SK-N-MC (cell line): ENCODE measurements at regions not wholly inside any gene's neighbourhood (a gene's known extent, or its start where the extent isn't known, plus 50 kb on each side); places are given as distances from the start of the nearest gene placed in this dataset.

Source experiments
- DNase-seq: peaks from one replicate; pipeline ENCODE4 v3.0.0-alpha.2; 2011; ENCODE audit warnings: low read depth, low spot score
- H3K27ac ChIP-seq: fragments of 200-600 bp; sonication (generic); 2 replicates; pipeline ENCODE4 v1.5.1; 2016; ENCODE audit warnings: mixed run types
- H3K36me3 ChIP-seq: fragments of 200-600 bp; sonication (generic); 2 replicates; pipeline ENCODE4 v1.6.1; 2017; ENCODE audit warnings: antibody characterized with exemption, low read length, mixed read lengths; ENCODE audit not compliant: insufficient read depth
- H3K4me3 ChIP-seq: fragments of 200-600 bp; sonication (generic); 2 replicates; pipeline ENCODE4 v1.5.1; 2016
- H3K9ac ChIP-seq: fragments of 200-600 bp; sonication (generic); 2 replicates; pipeline ENCODE4 v1.8.0; 2017; ENCODE audit warnings: mixed run types, mixed read lengths; ENCODE audit not compliant: insufficient read length
- H3K9me3 ChIP-seq: fragments of 200-600 bp; sonication (generic); 2 replicates; pipeline ENCODE4 v1.6.1; 2017; ENCODE audit warnings: low read depth, mild to moderate bottlenecking, antibody characterized with exemption, low read length, moderate library complexity, mixed read lengths
- EZH2 ChIP-seq: fragments of 200-600 bp; sonication (generic); IDR thresholded peaks from one replicate; pipeline ENCODE4 v1.6.1; 2017; ENCODE audit warnings: antibody characterized with exemption
- FOXP2 ChIP-seq: optimal IDR thresholded peaks from 2 replicates; pipeline ENCODE3; 2011; ENCODE audit warnings: mild to moderate bottlenecking, moderate library complexity; ENCODE audit not compliant: insufficient read depth; ENCODE audit errors: extremely low read length, control extremely low read depth
- POLR2AphosphoS5 ChIP-seq: IDR thresholded peaks from 2 replicates; pipeline ENCODE4 v1.6.1; 2012; ENCODE audit warnings: mild to moderate bottlenecking, low read depth, low read length, borderline replicate concordance

GRCh38 chr3:105170423-105170822 is 196.3 kb upstream of the ALCAM start:
- Histone ChIP-seq H3K9ac (no peak overlapping the region), H3K27ac (no peak overlapping the region), H3K9me3 (no peaks in the 10 kb centered on the region), H3K36me3 (no peaks in the 10 kb centered on the region), H3K4me3 (no peak overlapping the region)
- TF ChIP-seq FOXP2 (no peak), EZH2 (no peak), POLR2AphosphoS5 (no peak)
- DNase-seq, result no peak

GRCh38 chr3:105174017-105174615 is 192.6 kb upstream of the ALCAM start:
- H3K27ac ChIP-seq, result no peak overlapping the region
- no peak for DNase-seq
- no peaks in the 10 kb centered on the region for H3K36me3 ChIP-seq
- no peak for TF ChIP-seq EZH2
- TF ChIP-seq POLR2AphosphoS5, result no peak
- TF ChIP-seq FOXP2, result no peak
- no peaks in the 10 kb centered on the region for H3K9me3 ChIP-seq
- H3K9ac ChIP-seq, result no peak overlapping the region
- H3K4me3 ChIP-seq, result no peak overlapping the region

- no peak overlapping the region for H3K9ac ChIP-seq
- no peaks in the 10 kb centered on the region for H3K36me3 ChIP-seq
- H3K4me3 ChIP-seq, result no peak overlapping the region
- TF ChIP-seq FOXP2 (no peak), EZH2 (no peak), POLR2AphosphoS5 (no peak)
- H3K27ac ChIP-seq, result no peak overlapping the region
- H3K9me3 ChIP-seq, result no peaks in the 10 kb centered on the region
- no peak for DNase-seq
Measured at GRCh38 chr3:105177576-105177975, 189.1 kb upstream of the ALCAM start.

- DNase-seq, result no peak
- no peaks in the 10 kb centered on the region for H3K36me3 ChIP-seq
- no peak for TF ChIP-seq EZH2
- TF ChIP-seq POLR2AphosphoS5, result no peak
- TF ChIP-seq FOXP2, result no peak
- no peak overlapping the region for H3K9ac ChIP-seq
- H3K27ac ChIP-seq, result no peak overlapping the region
- no peaks in the 10 kb centered on the region for H3K9me3 ChIP-seq
- no peak overlapping the region for H3K4me3 ChIP-seq
Measured at GRCh38 chr3:105187344-105187743, 179.4 kb upstream of the ALCAM start.

GRCh38 chr3:105195260-105195659 is 171.4 kb upstream of the ALCAM start:
- Histone ChIP-seq H3K9ac (no peak overlapping the region), H3K9me3 (no peaks in the 10 kb centered on the region), H3K27ac (no peak overlapping the region), H3K4me3 (no peak overlapping the region), H3K36me3 (no peaks in the 10 kb centered on the region)
- DNase-seq, result no peak
- no peak for TF ChIP-seq POLR2AphosphoS5
- no peak for TF ChIP-seq EZH2
- no peak for TF ChIP-seq FOXP2

- Histone ChIP-seq H3K27ac (no peak overlapping the region), H3K36me3 (no peaks in the 10 kb centered on the region), H3K9me3 (no peaks in the 10 kb centered on the region), H3K9ac (no peak overlapping the region), H3K4me3 (no peak overlapping the region)
- TF ChIP-seq POLR2AphosphoS5 (no peak), EZH2 (no peak), FOXP2 (no peak)
- no peak for DNase-seq
Measured at GRCh38 chr3:105197863-105198262, 168.8 kb upstream of the ALCAM start.

GRCh38 chr3:105199217-105199616 is 167.5 kb upstream of the ALCAM start:
- Histone ChIP-seq H3K9me3 (no peaks in the 10 kb centered on the region), H3K27ac (no peak overlapping the region), H3K4me3 (no peak overlapping the region), H3K9ac (no peak overlapping the region), H3K36me3 (no peaks in the 10 kb centered on the region)
- no peak for DNase-seq
- TF ChIP-seq POLR2AphosphoS5, result no peak
- no peak for TF ChIP-seq FOXP2
- no peak for TF ChIP-seq EZH2

- H3K36me3 ChIP-seq, result no peaks in the 10 kb centered on the region
- DNase-seq, result no peak
- TF ChIP-seq POLR2AphosphoS5 (no peak), FOXP2 (no peak), EZH2 (no peak)
- H3K4me3 ChIP-seq, result no peak overlapping the region
- H3K9ac ChIP-seq, result no peak overlapping the region
- 0 out of 2 replicates have a peak, but pooled peaks cover 3% of the 10 kb centered on the region for H3K9me3 ChIP-seq
- H3K27ac ChIP-seq, result no peak overlapping the region
Measured at GRCh38 chr3:105210141-105210540, 156.6 kb upstream of the ALCAM start.

GRCh38 chr3:105214590-105214989 is 152.1 kb upstream of the ALCAM start:
- Histone ChIP-seq H3K9me3 (0 out of 2 replicates have a peak, but pooled peaks cover 3% of the 10 kb centered on the region), H3K4me3 (no peak overlapping the region), H3K27ac (no peak overlapping the region), H3K9ac (no peak overlapping the region), H3K36me3 (no peaks in the 10 kb centered on the region)
- TF ChIP-seq POLR2AphosphoS5 (no peak), EZH2 (no peak), FOXP2 (no peak)
- no peak for DNase-seq
